CD1c-positive myeloid dendritic cell (primary cell): ENCODE measurements at regions not wholly inside any gene's neighbourhood (a gene's known extent, or its start where the extent isn't known, plus 50 kb on each side); places are given as distances from the start of the nearest gene placed in this dataset.

Source experiments
- DNase-seq: peaks from one replicate; pipeline ENCODE4 v3.0.0-alpha.2; 2016; ENCODE audit errors: extremely low spot score

DNA sequence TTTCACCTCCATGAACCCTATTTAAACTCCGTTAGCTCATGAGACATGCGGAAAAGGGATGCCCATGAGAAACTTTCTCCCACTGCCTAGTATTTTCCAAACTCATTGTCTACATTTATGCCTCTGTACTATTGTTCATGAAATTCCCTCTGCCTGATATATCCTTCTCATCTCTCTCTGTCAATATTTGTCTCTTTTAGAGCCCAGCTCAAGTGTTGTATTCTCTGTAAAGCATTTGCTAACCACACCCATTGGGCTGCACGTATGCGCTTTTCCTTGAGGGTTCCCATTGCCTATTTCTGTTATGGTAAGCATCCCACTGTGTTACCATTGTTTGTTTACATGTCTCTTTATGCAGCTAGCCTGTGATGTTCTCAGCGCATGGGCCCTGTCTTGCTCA lies 211.4 kb downstream of the MDFIC start:
- DNase-seq = no peak

DNA sequence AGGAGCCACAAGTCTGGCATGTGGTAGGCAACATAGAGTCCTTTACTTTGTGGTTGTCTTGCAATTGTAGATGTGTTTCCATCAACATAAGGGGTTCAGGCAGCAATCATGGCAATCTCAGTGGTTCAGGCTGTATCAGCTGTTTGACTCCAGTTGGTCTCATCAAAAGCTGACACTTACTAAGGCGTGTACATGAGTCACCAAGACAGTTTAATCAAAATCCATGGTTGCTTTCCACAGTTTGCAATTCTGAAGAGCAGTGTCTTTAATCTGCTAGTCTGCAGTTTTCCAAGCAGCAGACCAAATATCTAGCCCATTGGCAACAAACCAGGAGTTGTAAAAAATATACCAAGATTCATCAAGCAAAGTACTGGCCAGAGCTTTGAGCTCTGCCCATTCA lies 210.2 kb downstream of the MDFIC start:
- DNase-seq = no peak

DNA sequence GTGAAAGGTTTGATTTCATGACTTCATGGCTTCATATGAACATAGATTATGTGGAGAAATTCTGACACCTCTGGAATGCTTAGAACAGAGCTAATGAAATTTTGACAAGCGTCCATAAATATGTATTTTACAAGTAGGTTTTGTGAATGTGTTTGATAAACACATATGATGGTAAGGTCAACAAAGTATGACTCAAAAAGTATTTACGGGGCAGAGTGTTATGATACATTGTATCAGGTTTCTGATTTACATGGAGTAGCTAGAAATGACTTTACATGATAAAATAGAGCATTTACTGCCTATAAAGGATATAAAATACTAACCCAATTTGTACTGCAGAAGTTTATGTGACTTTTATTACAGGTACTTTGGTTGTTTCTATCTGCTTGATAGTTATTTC lies 206.3 kb downstream of the MDFIC start:
- DNase-seq = no peak

DNA sequence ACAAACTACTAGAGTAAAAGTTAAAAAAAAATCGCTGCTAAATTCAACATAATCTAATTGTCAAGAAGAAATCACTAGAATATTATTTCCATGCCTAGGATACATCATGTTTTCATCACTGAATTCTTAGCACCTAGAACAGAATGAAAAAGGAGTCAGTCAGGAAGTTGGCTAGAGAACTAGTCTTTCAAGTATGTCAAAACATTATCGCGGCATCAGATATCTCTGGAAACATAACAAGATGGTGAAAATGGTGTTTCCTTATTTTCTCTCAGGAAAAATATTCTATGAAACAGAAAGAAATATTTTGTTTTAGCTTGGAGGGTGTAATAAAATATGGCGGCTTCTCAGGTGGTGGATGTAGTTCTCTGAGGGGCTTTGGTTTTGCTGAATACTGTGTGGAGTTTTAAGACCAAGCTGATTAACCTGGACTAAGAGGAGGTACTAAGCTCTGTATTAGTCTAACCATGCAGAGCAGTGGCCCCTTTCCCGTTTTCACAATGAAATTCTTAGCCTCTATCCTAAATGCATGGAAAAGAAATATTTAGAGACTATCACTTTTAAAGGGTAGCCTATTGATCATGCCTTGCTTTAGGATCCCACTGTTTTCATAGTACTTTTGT lies 205.6 kb downstream of the MDFIC start:
- DNase-seq = no peak

DNA sequence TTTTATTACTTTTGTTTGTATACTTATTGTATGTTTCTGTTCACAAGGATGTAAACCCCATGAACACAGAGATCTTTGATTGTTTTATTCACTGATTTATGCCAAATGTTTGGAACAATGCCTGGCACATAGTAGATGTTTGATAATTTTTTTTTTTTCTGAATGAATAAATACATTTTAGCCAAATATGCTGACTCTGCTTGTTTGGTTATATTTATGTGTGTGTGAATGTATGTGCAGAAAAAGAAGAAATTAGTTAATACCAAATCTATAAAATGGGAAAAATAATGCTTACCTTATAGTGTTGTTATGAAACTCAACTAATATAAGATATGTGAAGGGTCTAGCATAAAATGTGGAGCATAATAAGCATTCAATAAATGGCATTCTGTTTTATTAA lies 203.9 kb downstream of the MDFIC start:
- DNase-seq = no peak

DNA sequence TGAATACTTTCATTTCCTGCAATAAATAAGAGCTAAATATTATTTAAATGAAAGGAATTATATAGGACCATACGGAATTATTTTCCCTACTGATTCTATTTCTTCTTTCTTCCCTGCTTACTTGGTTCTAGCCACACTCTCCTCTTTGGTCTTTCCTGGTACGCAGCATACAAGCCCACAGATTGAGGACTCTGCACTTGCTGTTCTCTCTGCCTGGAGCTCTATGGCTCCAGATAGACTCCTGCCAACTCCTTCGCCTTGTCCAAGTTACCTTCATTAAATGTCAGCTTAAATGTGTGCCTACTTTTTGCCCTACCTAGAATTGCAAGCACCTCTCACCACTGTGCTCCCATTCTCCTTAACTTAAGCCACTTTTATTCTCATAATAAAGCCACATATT lies 203.4 kb downstream of the MDFIC start:
- no peak for DNase-seq

DNA sequence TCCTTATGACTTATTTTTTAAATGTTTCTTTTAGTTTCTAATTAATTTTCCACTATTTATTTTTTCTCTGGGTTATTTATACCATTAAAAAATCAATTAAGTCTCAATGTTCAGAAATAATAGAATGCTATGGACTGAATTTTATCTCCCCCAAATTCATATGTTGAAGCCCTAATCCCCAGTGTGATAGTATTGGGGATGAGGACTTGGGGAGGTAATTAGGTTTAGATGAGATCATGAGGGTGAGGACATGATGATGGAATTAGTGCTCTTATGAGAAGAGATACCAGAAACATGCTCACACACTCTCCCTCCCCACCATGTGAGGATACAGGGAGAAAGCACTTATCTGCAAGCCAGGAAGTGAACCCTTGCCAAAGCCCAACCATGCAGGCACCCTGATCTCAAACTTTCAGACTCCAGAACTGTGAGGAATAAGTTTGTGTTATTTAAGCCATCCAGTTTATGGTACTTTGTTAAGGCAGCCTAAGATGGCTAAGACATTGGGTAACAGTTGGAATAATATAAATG lies 202.6 kb downstream of the MDFIC start:
- no peak for DNase-seq

DNA sequence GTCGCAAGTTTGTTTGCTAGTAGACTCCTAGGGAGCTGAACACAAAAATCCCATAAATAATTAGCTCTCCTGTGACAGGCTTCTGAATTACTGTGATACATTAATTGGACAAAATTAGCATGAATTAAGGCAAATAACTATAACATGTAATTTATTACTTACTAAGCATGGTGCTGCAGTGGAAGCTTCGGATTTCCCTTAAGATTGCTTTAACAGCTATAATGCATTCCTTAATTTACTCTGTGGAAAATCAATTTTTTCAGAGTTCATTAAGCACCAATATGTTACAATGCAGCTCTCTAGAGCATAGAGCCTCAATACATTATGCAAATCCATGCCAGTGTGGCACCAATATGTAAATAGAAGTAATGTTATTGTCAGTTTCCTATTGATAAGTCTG lies 201.5 kb downstream of the MDFIC start:
- DNase-seq = no peak

DNA sequence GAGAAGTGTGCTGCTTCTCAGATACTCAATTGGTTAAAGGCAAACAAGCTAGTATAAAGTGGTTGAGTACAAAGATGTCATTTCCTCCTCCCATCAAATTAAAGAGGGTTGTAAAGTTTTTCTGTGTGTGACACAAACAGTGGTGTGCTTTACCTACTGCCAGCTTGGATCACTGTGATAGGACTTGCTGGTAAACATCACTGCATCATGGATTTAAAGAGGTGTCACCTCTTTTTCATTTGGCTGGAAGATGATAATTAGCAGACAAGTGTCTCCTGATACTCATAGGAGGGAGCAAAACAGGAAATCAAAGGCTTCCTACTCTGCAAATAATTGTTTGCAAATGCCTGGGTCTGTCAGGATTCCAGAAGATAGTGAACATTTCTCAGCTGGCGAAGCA lies 200.5 kb downstream of the MDFIC start:
- DNase-seq = no peak

DNA sequence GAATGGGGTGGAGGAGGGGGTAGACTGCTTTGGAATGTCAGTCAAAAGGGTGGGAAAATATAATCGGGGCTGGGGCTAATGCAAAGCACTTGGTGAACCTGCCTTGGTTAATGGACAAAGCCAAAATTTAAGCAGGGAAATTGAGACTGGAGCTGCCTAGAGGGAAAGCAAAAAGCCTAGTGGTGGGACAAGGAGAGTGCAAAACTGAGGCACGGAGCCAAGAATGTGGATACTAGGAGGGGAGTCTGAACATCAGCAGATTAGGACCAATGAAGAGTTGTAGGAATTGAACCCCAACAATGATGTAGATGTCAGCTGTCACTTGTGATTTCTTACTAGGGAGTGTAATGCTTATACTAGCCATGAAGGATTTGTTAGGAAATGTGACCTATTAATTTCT lies 195.9 kb downstream of the MDFIC start:
- no peak for DNase-seq

DNA sequence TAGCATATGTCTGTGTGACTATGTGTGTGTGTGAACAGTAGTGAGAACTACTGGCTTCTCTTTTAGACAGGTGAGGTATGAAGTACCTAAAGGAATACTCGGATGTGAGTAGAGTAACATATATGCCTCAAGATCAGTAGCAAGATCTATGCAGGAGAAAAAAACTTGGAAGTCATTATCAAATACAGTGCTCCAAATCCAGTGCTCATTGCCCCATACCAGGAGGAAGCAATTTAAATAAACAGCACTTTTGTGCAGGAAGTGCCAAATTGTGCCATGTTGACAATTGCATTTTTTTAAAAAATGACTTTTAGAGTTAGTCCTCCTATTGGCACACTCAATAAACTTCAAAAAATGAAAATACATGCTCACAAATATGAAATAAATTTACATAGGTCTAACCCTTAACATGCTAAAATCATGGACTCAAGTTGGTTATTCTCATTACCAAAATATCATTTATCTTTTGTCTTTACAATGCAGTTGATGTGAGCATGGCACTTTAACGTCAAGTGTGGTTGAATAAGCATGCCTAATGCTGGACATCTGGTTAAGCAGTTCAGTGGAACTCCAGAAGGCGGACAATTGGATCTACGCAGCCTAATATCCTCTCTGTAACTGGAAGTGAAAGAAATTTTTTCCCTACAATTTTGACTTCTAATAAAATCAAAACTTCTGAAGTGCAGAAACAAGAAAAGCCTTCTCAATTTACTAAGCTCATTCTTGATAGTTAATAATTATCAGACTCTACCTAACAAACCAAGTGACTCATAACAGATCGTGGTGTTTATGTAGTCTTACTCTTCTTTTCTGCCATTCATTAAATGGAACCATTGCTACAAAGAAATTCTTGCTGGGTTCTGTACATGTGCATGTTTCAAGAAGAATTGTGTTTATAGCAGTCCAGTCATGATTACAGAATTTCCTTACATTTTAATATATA lies 195.2 kb downstream of the MDFIC start:
- DNase-seq = no peak

DNA sequence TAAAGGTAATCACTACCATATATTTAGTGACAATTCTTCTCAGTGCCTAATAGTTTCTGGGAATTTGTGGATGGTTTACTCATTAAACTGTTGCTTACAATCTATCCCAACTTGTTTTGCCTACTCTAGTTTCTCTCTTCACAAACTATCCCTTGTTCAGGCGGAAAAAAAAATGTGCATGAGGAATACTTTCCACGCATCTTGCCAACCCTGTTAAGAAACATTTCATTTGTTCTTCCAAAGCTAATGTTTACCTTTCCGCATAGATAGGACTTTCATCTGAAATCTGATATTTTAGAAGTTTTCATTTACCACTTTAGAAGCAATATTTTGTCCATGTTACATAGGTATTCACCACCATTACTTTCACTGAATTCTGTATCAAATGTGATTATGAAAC lies 191.9 kb downstream of the MDFIC start:
- no peak for DNase-seq

DNA sequence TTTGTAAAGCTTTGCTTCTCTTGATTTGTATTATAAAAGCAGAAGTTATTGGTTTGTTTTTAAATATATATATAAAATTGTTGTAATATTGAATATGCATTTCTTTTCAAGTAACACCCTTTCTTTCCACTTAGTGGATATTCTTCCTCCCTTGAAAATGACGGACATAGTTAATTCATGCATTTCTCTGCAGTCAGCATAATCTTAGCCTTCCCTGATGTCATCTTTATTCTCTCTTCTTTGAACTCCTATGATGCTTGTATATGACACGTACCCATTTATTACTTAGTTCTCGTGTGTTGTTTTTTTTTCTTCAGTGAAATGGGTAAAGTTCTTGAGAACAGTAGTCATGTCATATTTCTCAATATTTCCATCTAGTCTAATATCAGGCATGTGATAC lies 191.2 kb downstream of the MDFIC start:
- no peak for DNase-seq

DNA sequence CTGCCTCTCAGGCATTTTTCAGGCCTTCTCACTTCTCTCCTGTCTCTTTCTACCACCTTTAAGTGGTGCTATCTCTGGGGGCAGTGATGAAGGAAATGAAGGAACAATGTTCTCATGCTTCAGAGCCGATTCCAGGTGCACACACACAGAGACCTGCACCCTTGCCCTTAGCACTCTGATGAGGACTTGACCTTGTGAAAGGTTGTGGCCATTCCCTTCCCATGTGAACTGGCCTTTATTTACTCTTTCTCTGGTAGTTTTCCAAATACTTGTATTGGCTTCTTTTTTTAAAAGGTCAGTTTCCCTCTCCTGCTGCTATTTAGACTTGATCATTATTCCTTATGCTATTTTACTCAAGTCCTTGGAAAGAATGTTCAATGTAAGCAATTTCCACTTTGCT lies 188.6 kb downstream of the MDFIC start:
- no peak for DNase-seq

DNA sequence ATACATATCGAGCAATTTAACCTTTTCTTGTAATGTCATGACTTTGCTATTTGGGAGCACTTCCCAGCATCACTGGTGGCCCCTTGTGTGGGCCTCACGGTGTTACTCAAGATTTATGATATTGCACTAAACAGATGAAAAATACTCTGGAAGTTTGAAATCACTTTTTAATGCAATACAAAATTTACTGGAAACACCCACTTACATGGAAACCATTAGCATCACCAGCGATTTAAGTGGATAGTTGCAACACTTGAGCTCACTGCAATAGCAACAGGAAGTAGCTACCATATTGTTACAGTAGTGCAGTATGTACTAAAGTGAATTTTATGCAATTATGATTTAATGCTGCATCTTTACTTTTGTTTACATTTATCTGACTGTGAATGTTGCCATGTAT lies 184.4 kb downstream of the MDFIC start:
- DNase-seq = peak; percentile 39

DNA sequence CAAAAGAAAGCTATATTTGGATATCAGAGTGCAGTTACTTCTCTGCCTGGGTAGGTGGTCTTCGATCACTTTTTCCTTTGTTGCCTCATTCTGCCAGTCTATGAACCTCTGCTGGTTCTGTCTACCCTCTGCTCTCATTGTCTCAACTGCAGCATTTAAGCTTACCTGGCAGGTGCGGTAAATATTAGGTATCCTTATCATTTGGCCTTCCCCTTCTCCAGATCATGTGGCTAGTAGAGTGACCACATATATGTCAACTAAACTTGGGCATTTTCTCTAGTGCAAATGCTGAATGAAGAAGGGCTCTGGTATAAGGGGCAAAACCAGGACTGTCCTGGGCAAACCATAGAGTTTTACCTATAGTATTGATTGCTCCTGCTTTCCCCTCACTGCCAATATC lies 180.8 kb downstream of the MDFIC start:
- no peak for DNase-seq

DNA sequence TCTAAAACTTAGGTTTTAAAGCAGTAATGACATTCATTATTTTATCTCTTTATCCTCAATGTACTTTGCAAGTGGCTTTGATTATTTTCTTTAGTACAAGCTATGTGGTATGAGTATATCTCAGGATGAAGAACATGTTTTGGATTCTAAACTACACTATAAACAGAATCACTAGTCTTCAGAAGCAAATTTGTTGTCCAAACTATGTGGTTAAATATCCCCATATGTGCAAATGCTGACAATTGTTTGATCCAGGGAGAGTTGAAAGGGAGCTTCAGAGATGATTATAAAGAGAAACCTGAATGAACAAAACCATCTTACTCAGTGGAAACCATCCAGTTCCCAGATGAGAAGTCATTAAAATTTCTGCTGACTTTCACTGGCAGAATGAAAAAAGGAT lies 179.3 kb downstream of the MDFIC start:
- DNase-seq = no peak

DNA sequence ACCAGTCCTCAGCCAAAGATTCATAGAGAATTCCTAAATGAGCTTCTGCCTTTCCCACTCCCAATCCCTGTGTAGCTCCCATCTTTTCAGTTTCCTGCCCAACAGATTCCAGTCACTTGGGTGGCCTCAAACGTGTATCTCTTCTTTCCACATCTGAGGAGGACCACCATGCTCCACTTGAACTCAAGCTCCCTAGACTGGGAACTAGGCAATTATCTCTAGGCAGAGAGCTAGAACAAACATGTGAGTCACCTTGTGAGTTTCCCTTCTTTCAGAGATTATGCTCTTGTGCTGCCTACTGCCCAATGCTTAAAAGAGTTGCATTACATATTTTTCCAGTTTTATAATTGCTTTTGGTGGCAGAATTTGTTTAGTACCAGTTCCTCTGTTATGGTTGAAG lies 178.0 kb downstream of the MDFIC start:
- DNase-seq = no peak

DNA sequence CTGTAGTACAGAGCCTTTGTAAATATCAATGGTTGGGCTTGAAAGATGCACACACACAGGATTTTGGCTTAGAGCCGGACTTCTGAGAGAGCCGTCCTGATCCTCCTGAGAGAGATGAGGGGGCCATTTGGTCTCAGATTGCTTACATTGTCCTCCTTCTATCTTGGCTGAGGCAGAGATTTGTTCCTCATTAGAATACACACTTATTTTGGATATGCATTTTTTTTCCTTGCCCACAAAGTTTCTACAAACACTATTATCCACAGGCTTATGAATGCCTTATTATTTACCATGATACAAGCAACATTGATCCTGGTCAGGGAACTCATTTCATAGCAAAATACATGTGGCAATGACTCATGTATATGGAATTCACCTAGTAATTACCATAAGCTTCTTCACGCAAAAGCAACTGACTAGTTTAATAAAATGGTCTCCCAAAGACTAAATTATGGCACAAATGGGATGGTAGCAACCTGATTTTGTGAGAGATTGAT lies 175.3 kb downstream of the MDFIC start:
- DNase-seq = no peak

DNA sequence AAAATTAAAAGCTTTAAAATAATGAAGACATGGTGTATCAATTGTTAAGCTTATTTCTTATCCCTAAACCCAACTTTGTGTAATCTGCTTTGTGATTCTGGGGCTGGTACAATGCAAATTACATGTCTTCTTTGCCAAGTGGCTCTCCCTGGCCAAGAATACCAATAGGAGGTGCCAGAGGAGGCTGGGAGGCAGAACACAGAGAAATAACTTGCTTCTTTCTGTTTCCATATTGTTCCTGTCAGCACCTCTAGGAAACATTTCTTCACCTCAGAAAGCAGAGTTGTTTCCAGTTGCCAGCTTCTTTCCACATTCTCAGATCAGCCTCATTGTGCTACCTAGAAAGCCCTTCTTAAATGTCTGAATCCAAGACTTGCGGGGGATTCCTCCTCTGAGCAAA lies 174.4 kb downstream of the MDFIC start:
- DNase-seq = no peak

DNA sequence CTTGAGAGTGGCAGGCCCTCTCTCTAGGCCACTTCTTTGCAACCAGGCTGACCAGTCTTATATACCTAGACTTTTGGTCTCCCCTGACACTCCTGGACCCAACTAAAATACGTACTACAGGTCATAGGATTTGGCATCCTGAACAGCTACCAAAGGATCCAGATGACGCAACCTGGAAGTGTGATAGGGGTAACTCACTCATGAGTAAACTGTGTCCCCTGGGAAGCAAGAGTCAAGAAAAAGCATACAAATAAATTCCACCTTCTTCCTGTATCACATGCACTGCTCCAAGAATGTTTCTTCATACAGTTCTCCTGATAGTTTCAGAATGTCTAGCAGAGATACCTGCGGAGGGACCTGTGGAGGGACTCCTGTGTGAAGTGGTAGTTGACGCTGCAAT lies 172.3 kb downstream of the MDFIC start:
- no peak for DNase-seq

DNA sequence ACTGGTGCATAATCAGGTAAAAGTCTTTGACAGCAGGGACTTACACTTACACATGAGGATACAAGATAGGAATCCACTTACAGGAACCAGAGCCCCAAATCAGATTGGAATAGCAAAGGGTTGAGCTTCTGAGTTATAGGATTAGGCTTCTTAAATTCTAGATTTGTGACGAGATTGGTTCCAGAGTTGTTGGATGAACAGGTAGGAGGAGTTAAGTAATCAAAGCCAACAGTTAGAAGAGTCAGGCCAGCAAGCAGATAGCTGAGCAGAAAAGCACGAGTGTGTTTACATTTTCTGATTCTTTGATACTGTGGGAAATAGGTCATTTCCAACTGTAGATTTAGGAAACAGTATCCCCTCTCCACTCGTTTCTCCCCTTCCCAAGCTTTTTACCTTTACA lies 167.0 kb downstream of the MDFIC start:
- no peak for DNase-seq

DNA sequence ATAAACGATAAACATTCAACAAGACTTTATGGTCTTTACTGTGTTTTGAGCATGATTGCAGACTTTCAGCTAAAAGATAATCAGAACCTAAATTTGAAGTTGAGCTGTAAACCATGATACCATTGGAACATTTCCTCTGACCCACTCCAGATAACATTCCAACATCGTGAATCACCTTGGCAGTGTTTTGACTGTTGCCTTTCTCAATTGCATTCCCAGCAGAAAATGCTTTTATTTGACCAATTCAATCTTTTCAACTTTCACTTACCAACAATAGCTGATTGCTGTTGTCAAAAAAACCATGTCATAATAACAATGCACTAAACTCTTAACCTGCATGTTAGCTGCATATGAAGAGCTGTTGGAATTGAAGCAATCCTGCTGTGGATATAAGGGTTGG lies 165.5 kb downstream of the MDFIC start:
- no peak for DNase-seq
